HepG2 (cell line): ENCODE measurements at regions not wholly inside any gene's neighbourhood (a gene's known extent, or its start where the extent isn't known, plus 50 kb on each side); places are given as distances from the start of the nearest gene placed in this dataset.

Source experiments
- ATAC-seq: fragments of 200-7000 bp; cut with Tn5 transposase; 3 replicates; pipeline ENCODE4 v1.9.1; 2020; ENCODE audit warnings: mild to moderate bottlenecking, moderate library complexity
- BruUV-seq: library from RNA; stranded (reverse); fragments of 400-500 nt; replicated peaks from 2 replicates; lab custom pipeline; 2021; lab: Mats Ljungman, UMichigan
- CTCF ChIA-PET: fragments of 300-600 bp; formaldehyde crosslinking; extraction: SDS; loops from one replicate; lab custom pipeline; 2021; ENCODE audit warnings: low total read pairs, inconsistent platforms, low intra/inter-chr PET ratio; lab: Yijun Ruan, JAX
- POLR2A ChIA-PET: fragments of 350-600 bp; sonication (Branson Sonifier 250); formaldehyde crosslinking; loops from one replicate; lab custom pipeline; 2020; ENCODE audit warnings: antibody characterized with exemption, inconsistent platforms; lab: Yijun Ruan, JAX
- DNase-seq: peaks from one replicate; pipeline ENCODE4 v3.0.0-alpha.2; 2015; ENCODE audit warnings: low spot score
- FAIRE-seq: peaks from 3 replicates; lab custom pipeline; 2011; peaks lifted over from hg19 to GRCh38; lab: Jason Lieb, UNC
- H2AFZ ChIP-seq: one replicate; pipeline ENCODE4 v1.6.1; 2011; ENCODE audit warnings: low read length, inconsistent platforms
- H3K27ac ChIP-seq: fragments of 300-600 bp; 3 replicates; pipeline ENCODE4 v1.8.0; 2011; ENCODE audit warnings: mixed run types, mild to moderate bottlenecking, mixed read lengths, low read length, inconsistent platforms; ENCODE audit not compliant: insufficient read depth; ENCODE audit errors: extremely low read length
- H3K27me3 ChIP-seq, 2 experiments: fragments of 200-600 bp in 1 of 2; 2 replicates in 1 of 2; 3 replicates in 1 of 2; pipeline versions ENCODE4 v1.6.0 to v1.8.0; 2011; ENCODE audit warnings: low read length in 2 of 2, mild to moderate bottlenecking in 2 of 2, moderate library complexity in 2 of 2, inconsistent platforms in 1 of 2; ENCODE audit not compliant: insufficient read depth in 2 of 2, control insufficient read depth in 1 of 2
- H3K36me3 ChIP-seq, 2 experiments: fragments of 200-600 bp in 1 of 2; replicated peaks in 1 of 2; 2 replicates in 1 of 2; 3 replicates in 1 of 2; pipeline versions ENCODE4 v1.5.1 to v1.8.0; 2011; ENCODE audit warnings: low read length in 2 of 2, inconsistent platforms in 1 of 2; ENCODE audit not compliant: insufficient read depth in 2 of 2, control insufficient read depth in 1 of 2
- H3K4me1 ChIP-seq: 2 replicates; pipeline ENCODE4 v1.5.1; 2012; ENCODE audit warnings: low read length, inconsistent platforms; ENCODE audit not compliant: insufficient read depth
- H3K4me2 ChIP-seq: 2 replicates; pipeline ENCODE4 v1.6.0; 2011; ENCODE audit warnings: low read depth, low read length, inconsistent platforms
- H3K4me3 ChIP-seq, 3 experiments: fragments of 200-600 bp in 1 of 3; sonication (generic), shearing (Covaris generic) in 1 of 3; replicated peaks in 1 of 3; 2 replicates each; pipeline ENCODE4 v1.5.1; 2011 to 2016; ENCODE audit warnings: low read length in 3 of 3, inconsistent platforms in 2 of 3, low read depth in 2 of 3, mild to moderate bottlenecking in 2 of 3, control low read depth in 1 of 3, mixed read lengths in 1 of 3; ENCODE audit not compliant: insufficient read depth in 1 of 3
- H3K79me2 ChIP-seq: one replicate; pipeline ENCODE4 v1.6.1; 2011; ENCODE audit warnings: low read length, inconsistent platforms; ENCODE audit not compliant: insufficient read depth
- H3K9ac ChIP-seq: 2 replicates; pipeline ENCODE4 v1.6.0; 2011; ENCODE audit warnings: mild to moderate bottlenecking, low read depth, low read length, inconsistent platforms; ENCODE audit not compliant: insufficient read depth
- H3K9me3 ChIP-seq: 2 replicates; pipeline ENCODE4 v1.5.1; 2012; ENCODE audit warnings: mild to moderate bottlenecking, low read length
- H4K20me1 ChIP-seq: 2 replicates; pipeline ENCODE4 v1.6.0; 2011; ENCODE audit warnings: inconsistent platforms, mild to moderate bottlenecking, low read length, moderate library complexity; ENCODE audit not compliant: insufficient read depth
- DNMT3B ChIP-seq: conservative IDR thresholded peaks from 2 replicates; pipeline ENCODE4 v1.6.1; 2016; ENCODE audit warnings: missing biosample characterization, control low read depth
- ETV5 ChIP-seq: IDR thresholded peaks from 2 replicates; pipeline ENCODE4 v1.6.1; 2018; ENCODE audit warnings: missing biosample characterization, missing genetic modification reagents, inconsistent platforms, borderline replicate concordance
- NR3C1 ChIP-seq: sonication (generic); formaldehyde crosslinking; IDR thresholded peaks from 2 replicates; pipeline ENCODE4 v1.4.0; 2020; ENCODE audit warnings: missing genetic modification reagents
- PAXIP1 ChIP-seq: sonication (generic); formaldehyde crosslinking; conservative IDR thresholded peaks from 2 replicates; pipeline ENCODE4 v1.4.0; 2020; ENCODE audit warnings: mild to moderate bottlenecking, missing genetic modification reagents, moderate library complexity
- RCOR2 ChIP-seq: IDR thresholded peaks from 2 replicates; pipeline ENCODE4 v1.6.1; 2016; ENCODE audit warnings: missing biosample characterization, missing genetic modification reagents
- SMC3 ChIP-seq: IDR thresholded peaks from 2 replicates; pipeline ENCODE4 v1.6.1; 2011; ENCODE audit warnings: low read length, improper control_type of control experiment
- SRY ChIP-seq: sonication (generic); formaldehyde crosslinking; IDR thresholded peaks from 2 replicates; pipeline ENCODE4 v1.8.0; 2022; ENCODE audit warnings: mild to moderate bottlenecking, missing genetic modification reagents
- TOPORS ChIP-seq: sonication (generic); formaldehyde crosslinking; IDR thresholded peaks from 2 replicates; pipeline ENCODE4 v1.8.0; 2023; ENCODE audit warnings: mild to moderate bottlenecking, missing genetic modification reagents
- ZBTB7A ChIP-seq: sonication (generic); formaldehyde crosslinking; IDR thresholded peaks from 2 replicates; pipeline ENCODE4 v1.8.0; 2022; ENCODE audit warnings: mild to moderate bottlenecking, missing genetic modification reagents
- ZFY ChIP-seq: sonication (generic); formaldehyde crosslinking; IDR thresholded peaks from 2 replicates; pipeline ENCODE4 v1.4.0; 2020; ENCODE audit warnings: missing genetic modification reagents
- ZNF263 ChIP-seq: sonication (generic); formaldehyde crosslinking; IDR thresholded peaks from 2 replicates; pipeline ENCODE4 v1.4.0; 2020; ENCODE audit warnings: missing genetic modification reagents
- ZNF512 ChIP-seq: sonication (generic); formaldehyde crosslinking; IDR thresholded peaks from 2 replicates; pipeline ENCODE4 v1.4.0; 2020; ENCODE audit warnings: mild to moderate bottlenecking, missing genetic modification reagents
- ZNF703 ChIP-seq: sonication (generic); formaldehyde crosslinking; IDR thresholded peaks from 2 replicates; pipeline ENCODE4 v1.5.1; 2020; ENCODE audit warnings: missing genetic modification reagents, mild to moderate bottlenecking, moderate library complexity, borderline replicate concordance
- ZNF761 ChIP-seq: sonication (generic); formaldehyde crosslinking; conservative IDR thresholded peaks from 2 replicates; pipeline ENCODE4 v1.4.0; 2020; ENCODE audit warnings: mild to moderate bottlenecking, missing genetic modification reagents
- WGBS: methylation state at CpG from one replicate; pipeline ENCODE4 v1.1.6; 2017; ENCODE audit warnings: low lambda C conversion rate; 5-methylcytosine and 5-hydroxymethylcytosine counted together
- in situ Hi-C: cut with HindIII; loops from 2 replicates; pipeline ENCODE4 v1.10.0; 2017; ENCODE audit warnings: low pct_unique_long_range_greater_than_20kb; ENCODE audit not compliant: extremely low pct_ligation_motif_present
- intact Hi-C: fragments of 100-400 bp; cut with micrococcal nuclease; formaldehyde crosslinking; loops from one replicate; pipeline ENCODE4 v1.10.0; 2022; ENCODE audit not compliant: unreplicated experiment

GRCh38 chr2:41434991-41435390 lies 612.8 kb upstream of the PKDCC start:
- H3K79me2 ChIP-seq: no peaks in the 10 kb centered on the region
- no peaks in the 10 kb centered on the region for H3K27me3 ChIP-seq
- H3K4me3 ChIP-seq: no peak overlapping the region
- no peak for ATAC-seq
- H3K9ac ChIP-seq: no peak overlapping the region
- H3K36me3 ChIP-seq: no peaks in the 10 kb centered on the region
- no peak overlapping the region for H3K27ac ChIP-seq
- H3K9me3 ChIP-seq: no peaks in the 10 kb centered on the region
- no peaks in the 10 kb centered on the region for H3K4me1 ChIP-seq
- ChIA-PET POLR2A (no interaction called here), CTCF (no interaction called here)
- no peak overlapping the region for H3K4me2 ChIP-seq
- intact Hi-C loops (no loop called here), in situ Hi-C loops (no loop called here)
- no TSS peak for BruUV-seq
- H2AFZ ChIP-seq: no peak overlapping the region
- H4K20me1 ChIP-seq: no peaks in the 10 kb centered on the region
- TF ChIP-seq PAXIP1 (CRISPR knock-in tag) (no peak), ZNF263 (CRISPR knock-in tag) (no peak), ZNF761 (CRISPR knock-in tag) (no peak), DNMT3B (no peak), SRY (CRISPR knock-in tag) (no peak), ZFY (CRISPR knock-in tag) (no peak), RCOR2 (CRISPR knock-in tag) (no peak), ETV5 (CRISPR knock-in tag) (no peak), TOPORS (CRISPR knock-in tag) (no peak), ZNF512 (no peak), ZNF703 (CRISPR knock-in tag) (no peak), SMC3 (no peak), ZBTB7A (no peak), NR3C1 (CRISPR knock-in tag) (no peak)
- 8% methylated on average over 3 of the region's 3 CpGs for WGBS
- FAIRE-seq: no peak
- DNase-seq: no peak
